HCT116 (cell line): ENCODE measurements at regions not wholly inside any gene's neighbourhood (a gene's known extent, or its start where the extent isn't known, plus 50 kb on each side); places are given as distances from the start of the nearest gene placed in this dataset.

Source experiments
- ATAC-seq: fragments of 200-7000 bp; cut with Tn5 transposase; 2 replicates; pipeline ENCODE4 v1.9.1; 2020; ENCODE audit warnings: mild to moderate bottlenecking, moderate library complexity
- BruUV-seq: library from RNA; stranded (reverse); fragments of 400-500 nt; replicated peaks from 2 replicates; lab custom pipeline; 2021; lab: Mats Ljungman, UMichigan
- CTCF ChIA-PET: fragments of 300-600 bp; sonication (Branson Sonifier 250); formaldehyde crosslinking; loops from one replicate; lab custom pipeline; 2021; ENCODE audit warnings: antibody characterized with exemption; lab: Charles Lee
- POLR2A ChIA-PET: fragments of 300-600, 350-600 bp; sonication (Branson Sonifier 250); formaldehyde crosslinking; loops from one replicate; lab custom pipeline; 2021; ENCODE audit warnings: antibody characterized with exemption; lab: Charles Lee
- RAD21 ChIA-PET, 2 experiments: fragments of 300-600 bp; sonication (Branson Sonifier 250); formaldehyde crosslinking; loops; one replicate each; lab custom pipeline; 2023; ENCODE audit warnings: low total read pairs in 2 of 2; ENCODE audit not compliant: uncharacterized antibody in 2 of 2, unreplicated experiment in 2 of 2, low non-redundant PET in 1 of 2; lab: Charles Lee
- DNase-seq: peaks from one replicate; pipeline ENCODE4 v3.0.0-alpha.2; 2010; ENCODE audit warnings: low read depth, low spot score
- H2AFZ ChIP-seq: fragments of 200-600 bp; shearing (Covaris generic), sonication (generic); 2 replicates; pipeline ENCODE4 v1.6.1; 2017; ENCODE audit warnings: low read depth, mixed run types, mixed read lengths, antibody characterized with exemption, low read length; ENCODE audit not compliant: poor library complexity, severe bottlenecking
- H3K27ac ChIP-seq: 2 replicates; pipeline ENCODE4 v1.5.1; 2012; ENCODE audit warnings: low read depth, low read length
- H3K27me3 ChIP-seq: fragments of 200-600 bp; sonication (generic); 2 replicates; pipeline ENCODE4 v1.6.1; 2016; ENCODE audit warnings: mixed run types, low read length, mixed read lengths; ENCODE audit not compliant: insufficient read depth
- H3K36me3 ChIP-seq, 2 experiments: fragments of 200-500 bp in 1 of 2; fragments of 200-600 bp in 1 of 2; sonication (Bioruptor generic) in 1 of 2; sonication (generic) in 1 of 2; 2 replicates each; pipeline versions ENCODE4 v1.5.1 to v1.6.1; 2014 to 2016; ENCODE audit warnings: low read length in 2 of 2, inconsistent platforms in 1 of 2, mixed read lengths in 1 of 2, mixed run types in 1 of 2; ENCODE audit not compliant: insufficient read depth in 2 of 2, control insufficient read depth in 1 of 2
- H3K4me1 ChIP-seq, 2 experiments: fragments of 200-600 bp in 1 of 2; sonication (generic) in 1 of 2; 2 replicates each; pipeline versions ENCODE4 v1.5.1 to v1.6.1; 2012 to 2017; ENCODE audit warnings: low read length in 2 of 2, inconsistent platforms in 1 of 2, mild to moderate bottlenecking in 1 of 2, mixed read lengths in 1 of 2, mixed run types in 1 of 2, moderate library complexity in 1 of 2; ENCODE audit not compliant: insufficient read depth in 2 of 2, control insufficient read depth in 1 of 2
- H3K4me2 ChIP-seq: fragments of 200-600 bp; sonication (generic); 2 replicates; pipeline ENCODE4 v1.6.1; 2017; ENCODE audit warnings: mixed run types, low read length, mixed read lengths
- H3K4me3 ChIP-seq, 2 experiments: fragments of 200-600 bp in 1 of 2; sonication (generic) in 1 of 2; replicated peaks in 1 of 2; 2 replicates each; pipeline ENCODE4 v1.5.1; 2011 to 2016; ENCODE audit warnings: low read length in 2 of 2, control low read depth in 1 of 2, low read depth in 1 of 2, mild to moderate bottlenecking in 1 of 2, mixed read lengths in 1 of 2, mixed run types in 1 of 2
- H3K79me2 ChIP-seq: fragments of 200-600 bp; sonication (generic); 2 replicates; pipeline ENCODE4 v1.6.1; 2017; ENCODE audit warnings: mild to moderate bottlenecking, mixed run types, low read length, moderate library complexity, mixed read lengths; ENCODE audit not compliant: insufficient read depth
- H3K9ac ChIP-seq: fragments of 200-600 bp; sonication (generic); 2 replicates; pipeline ENCODE4 v1.6.1; 2016; ENCODE audit warnings: low read length, mixed read lengths
- H3K9me2 ChIP-seq: fragments of 200-600 bp; sonication (generic), shearing (Covaris generic); 2 replicates; pipeline ENCODE4 v1.6.1; 2017; ENCODE audit warnings: mixed run types, mild to moderate bottlenecking, moderate library complexity; ENCODE audit not compliant: insufficient read depth
- H3K9me3 ChIP-seq, 2 experiments: fragments of 200-500 bp in 1 of 2; fragments of 200-600 bp in 1 of 2; sonication (Bioruptor generic) in 1 of 2; sonication (generic) in 1 of 2; 2 replicates each; pipeline ENCODE4 v1.6.1; 2014 to 2017; ENCODE audit warnings: low read length in 2 of 2, mixed read lengths in 2 of 2, inconsistent platforms in 1 of 2, low read depth in 1 of 2, mild to moderate bottlenecking in 1 of 2, mixed run types in 1 of 2, moderate library complexity in 1 of 2; ENCODE audit not compliant: control insufficient read depth in 1 of 2, insufficient read depth in 1 of 2
- H4K20me1 ChIP-seq: fragments of 200-600 bp; sonication (generic), shearing (Covaris generic); 2 replicates; pipeline ENCODE4 v1.6.1; 2017; ENCODE audit warnings: mixed run types, mild to moderate bottlenecking, moderate library complexity; ENCODE audit not compliant: insufficient read depth
- CEBPB ChIP-seq: IDR thresholded peaks from 2 replicates; pipeline ENCODE4 v1.6.1; 2012; ENCODE audit warnings: low read depth
- EGR1 ChIP-seq: IDR thresholded peaks from 2 replicates; pipeline ENCODE4 v1.6.1; 2012; ENCODE audit warnings: low read depth
- EZH2 ChIP-seq: fragments of 200-600 bp; sonication (generic); IDR thresholded peaks from 2 replicates; pipeline ENCODE4 v1.6.1; 2017; ENCODE audit warnings: antibody characterized with exemption, mixed run types
- EZH2phosphoT487 ChIP-seq: fragments of 200-600 bp; IDR thresholded peaks from 2 replicates; pipeline ENCODE4 v1.6.1; 2018; ENCODE audit warnings: antibody characterized with exemption, borderline replicate concordance
- JUND ChIP-seq: IDR thresholded peaks from 2 replicates; pipeline ENCODE4 v1.6.1; 2012
- POLR2A ChIP-seq: IDR thresholded peaks from 2 replicates; pipeline ENCODE4 v1.7.0; 2011; ENCODE audit warnings: borderline replicate concordance; ENCODE audit not compliant: insufficient read depth, insufficient read length; ENCODE audit errors: extremely low read depth
- POLR2AphosphoS5 ChIP-seq: IDR thresholded peaks from 2 replicates; pipeline ENCODE4 v1.6.1; 2011; ENCODE audit warnings: mild to moderate bottlenecking, low read depth, low read length, moderate library complexity
- SIN3A ChIP-seq: IDR thresholded peaks from 2 replicates; pipeline ENCODE4 v1.6.1; 2012; ENCODE audit warnings: low read depth
- SP1 ChIP-seq: IDR thresholded peaks from 2 replicates; pipeline ENCODE4 v1.6.1; 2012; ENCODE audit warnings: low read depth
- SRF ChIP-seq: IDR thresholded peaks from 2 replicates; pipeline ENCODE4 v1.6.1; 2012; ENCODE audit warnings: low read depth
- TCF7L2 ChIP-seq: IDR thresholded peaks from 2 replicates; pipeline ENCODE4 v1.7.0; 2011; ENCODE audit warnings: borderline replicate concordance, inconsistent platforms; ENCODE audit not compliant: insufficient read depth, insufficient read length; ENCODE audit errors: extremely low read depth
- ZNF274 ChIP-seq: fragments of 200-500 bp; sonication (Bioruptor generic); IDR thresholded peaks from 2 replicates; pipeline ENCODE4 v1.6.1; 2014; ENCODE audit warnings: mild to moderate bottlenecking, low read depth, low read length, inconsistent platforms
- intact Hi-C: fragments of 100-400 bp; cut with micrococcal nuclease; formaldehyde crosslinking; loops from 2 replicates; pipeline ENCODE4 v1.10.0; 2022
- TF ChIP-seq, protein P1 (sequence below): IDR thresholded peaks from 2 replicates; pipeline ENCODE4 v1.6.1; 2012
- TF ChIP-seq, protein P2 (sequence below), 3 experiments: fragments of 200-600 bp in 1 of 3; sonication (generic) in 1 of 3; IDR thresholded peaks in 2 of 3; conservative IDR thresholded peaks in 1 of 3; 2 replicates each; pipeline ENCODE4 v1.5.1; 2012 to 2017; ENCODE audit warnings: low read depth in 2 of 3, low read length in 2 of 3, antibody characterized with exemption in 1 of 3, borderline replicate concordance in 1 of 3, control low read depth in 1 of 3, mild to moderate bottlenecking in 1 of 3, mixed read lengths in 1 of 3, mixed run types in 1 of 3, moderate library complexity in 1 of 3; ENCODE audit not compliant: insufficient read depth in 1 of 3

DNA sequence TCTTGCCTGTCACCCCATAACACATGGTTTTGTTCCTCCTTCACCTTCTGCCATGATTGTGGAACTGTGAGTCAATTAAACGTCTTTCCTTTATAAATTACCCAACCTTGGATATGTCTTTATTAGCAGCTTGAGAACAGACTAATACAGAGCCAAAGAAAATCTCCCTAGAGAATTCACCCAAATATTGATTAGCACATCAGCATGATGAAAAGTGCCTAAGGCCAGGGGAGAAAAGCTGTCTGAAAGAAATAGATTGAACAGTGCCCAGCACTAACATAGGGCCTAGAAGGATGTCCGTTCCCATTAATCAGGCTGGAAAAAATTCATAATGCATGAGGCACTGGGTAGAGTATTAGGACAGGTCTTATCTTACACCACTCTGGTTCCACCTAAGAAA is 111.9 kb upstream of the CALN1 start:
- Histone ChIP-seq H3K36me3 (no peaks in the 10 kb centered on the region), H3K79me2 (no peaks in the 10 kb centered on the region), H3K27ac (no peak overlapping the region), H4K20me1 (no peaks in the 10 kb centered on the region), H2AFZ (no peak overlapping the region), H3K9ac (no peak overlapping the region), H3K9me2 (no peaks in the 10 kb centered on the region), H3K9me3 (no peaks in the 10 kb centered on the region), H3K27me3 (no peaks in the 10 kb centered on the region), H3K4me3 (no peak overlapping the region), H3K4me1 (no peaks in the 10 kb centered on the region), H3K4me2 (no peak overlapping the region)
- DNase-seq = no peak
- no TSS peak for BruUV-seq
- ChIA-PET CTCF (no interaction called here), RAD21 (no interaction called here), POLR2A (no interaction called here)
- TF ChIP-seq EGR1 = no peak
- no peak for TF ChIP-seq POLR2AphosphoS5
- TF ChIP-seq ZNF274 = no peak
- TF ChIP-seq, protein P1, sequence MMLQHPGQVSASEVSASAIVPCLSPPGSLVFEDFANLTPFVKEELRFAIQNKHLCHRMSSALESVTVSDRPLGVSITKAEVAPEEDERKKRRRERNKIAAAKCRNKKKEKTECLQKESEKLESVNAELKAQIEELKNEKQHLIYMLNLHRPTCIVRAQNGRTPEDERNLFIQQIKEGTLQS = no peak
- no peak for TF ChIP-seq SP1
- TF ChIP-seq JUND = no peak
- no peak for TF ChIP-seq EZH2
- no peak for TF ChIP-seq CEBPB
- no peak for TF ChIP-seq POLR2A
- TF ChIP-seq SIN3A = no peak
- TF ChIP-seq SRF = no peak
- no peak for TF ChIP-seq EZH2phosphoT487
- no peak for ATAC-seq
- intact Hi-C loops = no loop called here

DNA sequence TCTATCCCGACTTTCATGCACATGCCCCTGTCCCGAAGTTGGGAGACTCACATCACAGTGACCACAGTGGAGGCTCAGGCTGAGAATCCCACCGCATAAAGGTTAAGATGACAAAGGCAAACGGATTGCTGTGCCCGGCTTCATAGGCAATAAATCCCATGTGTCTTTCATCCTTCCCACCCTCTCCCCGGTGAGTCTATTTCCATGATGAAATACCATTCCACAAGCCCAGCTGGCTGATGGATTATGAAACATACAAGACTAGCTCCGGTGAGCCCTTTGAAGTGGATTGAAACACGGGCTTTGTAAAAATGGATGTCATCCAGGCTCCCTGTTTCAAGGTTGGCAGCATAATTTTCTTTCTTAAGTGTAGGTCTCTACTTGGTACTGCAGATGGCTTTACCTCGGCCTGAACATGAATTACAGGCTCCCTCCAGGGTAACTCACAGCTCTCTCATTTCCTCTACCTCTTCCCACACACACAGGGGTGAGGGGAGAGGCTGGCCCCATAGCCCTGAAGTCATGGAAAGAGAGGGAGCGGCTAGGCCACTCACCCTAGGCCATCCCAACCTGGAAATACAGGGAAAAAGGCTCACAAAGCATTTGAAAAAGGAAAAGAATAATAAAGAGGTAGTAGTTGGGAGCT is 92.0 kb upstream of the CALN1 start:
- H3K27me3 ChIP-seq = peaks cover 12% of the 10 kb centered on the region
- ChIA-PET CTCF (interaction anchor here (2.4 kb wide), 1 partner anchor 10 kb away, joined by 13 read pairs; no protein-coding TSS in a partner anchor), POLR2A (no interaction called here), RAD21 (no interaction called here)
- H3K4me3 ChIP-seq = no peak overlapping the region
- no peak overlapping the region for H3K27ac ChIP-seq
- no peaks in the 10 kb centered on the region for H3K79me2 ChIP-seq
- no peaks in the 10 kb centered on the region for H3K9me3 ChIP-seq
- intact Hi-C loops = no loop called here
- no peak for ATAC-seq
- no peaks in the 10 kb centered on the region for H3K36me3 ChIP-seq
- DNase-seq = no peak
- no peaks in the 10 kb centered on the region for H4K20me1 ChIP-seq
- no TSS peak for BruUV-seq
- peak; percentile 25 for TF ChIP-seq TCF7L2
- TF ChIP-seq, protein P2, sequence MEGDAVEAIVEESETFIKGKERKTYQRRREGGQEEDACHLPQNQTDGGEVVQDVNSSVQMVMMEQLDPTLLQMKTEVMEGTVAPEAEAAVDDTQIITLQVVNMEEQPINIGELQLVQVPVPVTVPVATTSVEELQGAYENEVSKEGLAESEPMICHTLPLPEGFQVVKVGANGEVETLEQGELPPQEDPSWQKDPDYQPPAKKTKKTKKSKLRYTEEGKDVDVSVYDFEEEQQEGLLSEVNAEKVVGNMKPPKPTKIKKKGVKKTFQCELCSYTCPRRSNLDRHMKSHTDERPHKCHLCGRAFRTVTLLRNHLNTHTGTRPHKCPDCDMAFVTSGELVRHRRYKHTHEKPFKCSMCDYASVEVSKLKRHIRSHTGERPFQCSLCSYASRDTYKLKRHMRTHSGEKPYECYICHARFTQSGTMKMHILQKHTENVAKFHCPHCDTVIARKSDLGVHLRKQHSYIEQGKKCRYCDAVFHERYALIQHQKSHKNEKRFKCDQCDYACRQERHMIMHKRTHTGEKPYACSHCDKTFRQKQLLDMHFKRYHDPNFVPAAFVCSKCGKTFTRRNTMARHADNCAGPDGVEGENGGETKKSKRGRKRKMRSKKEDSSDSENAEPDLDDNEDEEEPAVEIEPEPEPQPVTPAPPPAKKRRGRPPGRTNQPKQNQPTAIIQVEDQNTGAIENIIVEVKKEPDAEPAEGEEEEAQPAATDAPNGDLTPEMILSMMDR (IDR thresholded peaks at IDR 0.05 in 2 of 3, conservative IDR thresholded peaks at IDR 0.05 in 1 of 3; ENCODE audit: borderline replicate concordance in 1 of 3, insufficient read depth in 1 of 3, low read depth in 2 of 3, low read length in 2 of 3) = no peak
- no peaks in the 10 kb centered on the region for H3K9me2 ChIP-seq
- no peak overlapping the region for H2AFZ ChIP-seq
- H3K9ac ChIP-seq = no peak overlapping the region
- H3K4me2 ChIP-seq = no peak overlapping the region
- no peaks in the 10 kb centered on the region for H3K4me1 ChIP-seq
